Activated naive CD4-positive, alpha-beta T cell treated with anti-CD3 and anti-CD28 coated beads for 36 hours (primary cell): ENCODE measurements at regions not wholly inside any gene's neighbourhood (a gene's known extent, or its start where the extent isn't known, plus 50 kb on each side); places are given as distances from the start of the nearest gene placed in this dataset.

Experiments
- CTCF ChIA-PET: fragments of 350-600 bp; sonication (Branson Sonifier 250); formaldehyde crosslinking; loops from one replicate; lab custom pipeline; 2021; ENCODE audit warnings: antibody characterized with exemption; lab: Charles Lee
- DNase-seq: peaks from one replicate; pipeline ENCODE4 v3.0.0-alpha.2; 2020
- H3K27ac Mint-ChIP-seq: one replicate; pipeline ENCODE4 v1.8.0; 2021; ENCODE audit warnings: mild to moderate bottlenecking, mixed read lengths
- H3K27me3 Mint-ChIP-seq: one replicate; pipeline ENCODE4 v1.8.0; 2021; ENCODE audit warnings: low read depth, mixed read lengths
- H3K36me3 Mint-ChIP-seq: one replicate; pipeline ENCODE4 v1.8.0; 2021; ENCODE audit warnings: low read depth, mixed read lengths
- H3K4me1 Mint-ChIP-seq: one replicate; pipeline ENCODE4 v1.8.0; 2021; ENCODE audit warnings: low read depth, mixed read lengths
- H3K4me3 Mint-ChIP-seq: one replicate; pipeline ENCODE4 v1.8.0; 2021; ENCODE audit warnings: mild to moderate bottlenecking, moderate library complexity, mixed read lengths
- H3K9me3 Mint-ChIP-seq: one replicate; pipeline ENCODE4 v1.8.0; 2021; ENCODE audit warnings: mixed read lengths
- intact Hi-C: fragments of 100-400 bp; cut with micrococcal nuclease; formaldehyde crosslinking; loops from one replicate; pipeline ENCODE4 v1.15.1; 2023

DNA sequence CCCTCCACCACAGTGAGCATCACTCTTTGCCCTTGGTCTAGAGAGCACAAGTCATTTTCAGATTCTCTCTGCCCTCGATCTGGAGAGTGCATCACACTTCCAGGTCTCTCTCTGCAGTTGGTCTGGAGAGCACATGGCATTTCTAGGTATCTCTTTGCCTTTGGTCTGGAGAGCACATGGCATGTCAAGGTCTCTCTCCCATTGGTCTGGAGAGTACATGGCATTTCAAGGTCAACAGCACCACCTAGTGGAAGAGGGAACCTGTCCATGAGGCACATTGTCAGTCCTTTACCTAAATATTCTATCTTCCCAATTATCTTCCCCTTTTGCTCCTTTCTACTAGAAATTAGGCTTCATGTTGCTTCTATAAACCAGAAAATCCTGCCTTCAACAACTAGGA is 1139.4 kb downstream of the XPNPEP1 start:
- DNase-seq = peak; percentile 33
- H3K4me3 Mint-ChIP-seq = no peak overlapping the region
- intact Hi-C loops = no loop called here
- H3K27ac Mint-ChIP-seq = no peak overlapping the region
- no peaks in the 10 kb centered on the region for H3K36me3 Mint-ChIP-seq
- peaks cover 19% of the 10 kb centered on the region for H3K9me3 Mint-ChIP-seq
- no peaks in the 10 kb centered on the region for H3K27me3 Mint-ChIP-seq
- CTCF ChIA-PET = no interaction called here
- no peaks in the 10 kb centered on the region for H3K4me1 Mint-ChIP-seq

DNA sequence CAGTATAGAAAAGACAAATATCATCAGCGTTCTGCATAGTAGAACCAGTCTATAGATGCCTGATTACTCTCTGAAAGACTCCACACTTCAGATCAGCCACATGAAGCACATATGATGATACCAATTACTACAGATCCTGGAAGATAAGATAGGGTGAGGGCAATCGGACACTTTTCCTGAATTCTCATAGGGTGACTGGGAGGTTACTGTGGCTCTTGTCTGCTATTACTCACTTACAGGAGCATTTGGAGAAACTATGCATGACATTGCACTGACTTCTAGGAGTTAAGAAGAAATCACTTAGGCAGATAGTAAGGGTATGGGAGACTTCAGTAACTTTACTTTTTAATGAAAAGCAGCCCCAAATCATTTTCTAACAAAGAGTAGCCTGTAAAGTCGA is 1140.9 kb downstream of the XPNPEP1 start:
- Mint-ChIP-seq H3K9me3 (peaks cover 19% of the 10 kb centered on the region), H3K27me3 (no peaks in the 10 kb centered on the region), H3K27ac (no peak overlapping the region), H3K4me1 (no peaks in the 10 kb centered on the region), H3K4me3 (no peak overlapping the region), H3K36me3 (no peaks in the 10 kb centered on the region)
- CTCF ChIA-PET = no interaction called here
- intact Hi-C loops = no loop called here
- no peak for DNase-seq

DNA sequence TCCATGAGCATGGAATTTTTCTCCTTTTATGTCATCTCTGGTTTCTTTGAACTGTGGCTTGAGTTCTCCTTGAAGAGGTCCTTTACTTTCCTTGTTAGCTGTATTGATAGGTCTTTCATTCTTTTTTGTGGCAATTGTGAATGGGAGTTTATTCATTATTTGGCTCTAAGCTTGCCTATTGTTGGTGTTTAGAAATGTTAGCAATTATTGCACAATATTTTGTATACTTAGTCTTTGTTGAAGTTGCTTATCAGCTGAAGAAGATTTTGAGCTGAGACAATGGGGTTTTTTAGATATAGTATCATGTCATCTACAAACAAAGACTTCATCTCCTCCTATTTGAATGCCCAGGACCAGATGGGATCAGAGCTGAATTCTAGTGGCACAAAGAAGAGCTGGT is 1143.8 kb downstream of the XPNPEP1 start:
- Mint-ChIP-seq H3K4me1 (no peaks in the 10 kb centered on the region), H3K9me3 (peaks cover 10% of the 10 kb centered on the region), H3K36me3 (no peaks in the 10 kb centered on the region), H3K4me3 (no peak overlapping the region), H3K27me3 (no peaks in the 10 kb centered on the region), H3K27ac (no peak overlapping the region)
- DNase-seq = no peak
- CTCF ChIA-PET = no interaction called here
- intact Hi-C loops = no loop called here

DNA sequence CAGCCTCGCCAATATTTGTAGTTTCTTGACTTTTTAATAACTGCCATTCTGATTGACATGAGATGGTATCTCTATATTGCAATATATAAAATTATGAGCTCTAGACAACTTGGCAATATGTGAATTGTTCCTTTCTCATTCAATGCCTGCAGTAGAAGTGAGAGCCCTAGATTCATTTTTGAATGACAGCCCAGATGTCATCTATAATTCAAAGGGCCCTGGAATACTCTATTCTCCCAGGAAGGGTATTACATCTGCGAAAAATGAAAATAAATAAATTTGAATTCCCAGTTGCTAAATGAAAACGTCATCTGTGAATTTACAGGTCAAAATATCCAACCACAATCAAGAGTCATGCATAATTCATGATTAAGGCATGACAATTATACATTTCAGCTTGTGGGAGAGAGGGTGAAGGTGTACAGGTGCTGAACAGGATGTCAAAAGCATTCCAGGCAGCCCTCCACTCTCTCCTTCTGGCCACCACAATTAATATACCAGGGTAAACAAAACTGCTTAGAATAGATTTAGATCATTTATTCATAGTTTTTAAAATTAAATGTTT is 1147.3 kb downstream of the XPNPEP1 start:
- H3K27ac Mint-ChIP-seq = no peak overlapping the region
- DNase-seq = no peak
- no peak overlapping the region for H3K4me3 Mint-ChIP-seq
- no peaks in the 10 kb centered on the region for H3K36me3 Mint-ChIP-seq
- no peaks in the 10 kb centered on the region for H3K27me3 Mint-ChIP-seq
- intact Hi-C loops = no loop called here
- no peaks in the 10 kb centered on the region for H3K4me1 Mint-ChIP-seq
- H3K9me3 Mint-ChIP-seq = peaks cover 5% of the 10 kb centered on the region
- CTCF ChIA-PET = no interaction called here

DNA sequence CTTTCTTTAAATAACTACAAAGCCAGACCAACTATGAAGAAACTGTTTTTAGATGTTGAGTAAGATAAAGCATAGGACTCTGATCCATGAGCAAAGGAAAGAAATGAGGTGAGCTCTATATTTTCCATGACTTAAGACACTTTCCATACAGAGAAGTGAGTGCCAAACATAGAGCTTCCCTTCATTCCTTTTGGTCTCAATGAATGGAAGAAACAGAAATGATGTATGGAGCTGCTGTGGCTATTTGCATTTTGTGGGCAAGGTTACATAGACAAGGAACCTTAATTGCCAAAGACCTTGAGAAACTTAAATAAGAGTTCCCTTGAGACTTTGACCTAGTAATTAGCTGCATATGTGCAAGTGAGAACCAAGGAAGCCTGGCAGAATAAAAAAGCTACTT is 1152.2 kb downstream of the XPNPEP1 start:
- Mint-ChIP-seq H3K36me3 (no peaks in the 10 kb centered on the region), H3K4me3 (no peak overlapping the region), H3K27ac (no peak overlapping the region), H3K27me3 (no peaks in the 10 kb centered on the region), H3K9me3 (no peaks in the 10 kb centered on the region), H3K4me1 (no peaks in the 10 kb centered on the region)
- CTCF ChIA-PET = no interaction called here
- no peak for DNase-seq
- intact Hi-C loops = no loop called here

DNA sequence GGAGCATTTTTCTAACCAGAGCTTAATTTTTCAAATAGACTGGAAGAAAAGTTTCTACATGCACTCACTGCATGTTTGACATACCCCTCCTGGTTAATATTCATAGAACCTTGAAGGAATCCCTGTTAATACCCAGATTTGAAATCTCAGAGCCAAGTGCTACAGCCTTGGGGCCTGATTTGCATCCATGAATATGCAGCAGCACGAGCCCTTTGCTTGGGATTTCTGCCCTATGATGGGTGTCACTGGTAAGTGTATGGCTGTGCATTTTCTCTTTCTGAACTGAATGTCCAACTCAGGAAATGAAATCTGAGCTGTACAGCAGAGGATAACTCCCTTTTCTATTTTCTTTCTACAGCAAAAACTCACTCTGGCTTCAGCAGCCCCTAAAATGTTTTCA is 1157.5 kb downstream of the XPNPEP1 start:
- H3K27me3 Mint-ChIP-seq = no peaks in the 10 kb centered on the region
- intact Hi-C loops = no loop called here
- H3K4me1 Mint-ChIP-seq = no peaks in the 10 kb centered on the region
- H3K36me3 Mint-ChIP-seq = no peaks in the 10 kb centered on the region
- no peak for DNase-seq
- no peaks in the 10 kb centered on the region for H3K9me3 Mint-ChIP-seq
- no peak overlapping the region for H3K27ac Mint-ChIP-seq
- CTCF ChIA-PET = no interaction called here
- H3K4me3 Mint-ChIP-seq = no peak overlapping the region

DNA sequence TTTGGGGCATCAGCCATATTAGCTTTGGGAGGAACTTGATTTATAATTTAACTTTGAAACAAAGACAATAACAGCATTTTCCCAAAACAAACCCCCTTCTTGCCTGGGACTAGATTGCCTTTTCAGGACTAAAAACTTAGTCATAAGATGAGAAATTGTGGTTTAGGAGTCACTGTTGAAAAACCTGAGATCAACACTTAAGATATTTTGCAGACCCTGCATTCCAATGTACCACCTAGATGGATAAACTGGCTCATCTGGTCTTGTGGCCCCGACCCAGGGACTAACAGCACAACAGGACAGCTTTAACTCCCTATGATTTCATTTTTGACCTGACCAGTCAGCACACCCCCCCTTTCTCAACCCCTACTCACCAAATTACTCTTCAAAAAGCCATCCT is 1165.4 kb downstream of the XPNPEP1 start:
- Mint-ChIP-seq H3K4me3 (no peak overlapping the region), H3K4me1 (no peaks in the 10 kb centered on the region), H3K27ac (no peak overlapping the region), H3K36me3 (no peaks in the 10 kb centered on the region), H3K27me3 (no peaks in the 10 kb centered on the region), H3K9me3 (peaks cover 3% of the 10 kb centered on the region)
- no peak for DNase-seq
- intact Hi-C loops = no loop called here
- CTCF ChIA-PET = interaction anchor here (0.6 kb wide), 1 partner anchor 8 kb away, joined by 5 read pairs; no protein-coding TSS in a partner anchor

DNA sequence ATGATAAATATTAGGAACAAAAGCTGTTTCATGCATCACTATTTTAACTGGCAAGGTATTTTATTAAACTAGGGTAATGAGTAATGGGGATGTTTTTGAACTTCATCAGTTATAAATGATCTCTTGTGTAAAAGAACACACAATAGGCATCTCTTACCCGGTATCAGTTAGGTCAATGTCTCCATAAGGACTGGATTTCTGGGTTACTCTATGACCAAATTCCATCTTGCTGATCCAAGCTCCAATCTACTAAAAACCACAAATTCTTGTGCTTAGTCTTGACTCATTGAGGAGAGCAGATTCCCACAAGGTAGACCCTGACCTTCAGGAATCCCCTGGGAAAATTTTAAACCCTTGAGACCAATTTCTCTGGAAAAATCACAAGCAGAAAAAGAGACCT is 1167.7 kb downstream of the XPNPEP1 start:
- H3K27ac Mint-ChIP-seq = no peak overlapping the region

DNA sequence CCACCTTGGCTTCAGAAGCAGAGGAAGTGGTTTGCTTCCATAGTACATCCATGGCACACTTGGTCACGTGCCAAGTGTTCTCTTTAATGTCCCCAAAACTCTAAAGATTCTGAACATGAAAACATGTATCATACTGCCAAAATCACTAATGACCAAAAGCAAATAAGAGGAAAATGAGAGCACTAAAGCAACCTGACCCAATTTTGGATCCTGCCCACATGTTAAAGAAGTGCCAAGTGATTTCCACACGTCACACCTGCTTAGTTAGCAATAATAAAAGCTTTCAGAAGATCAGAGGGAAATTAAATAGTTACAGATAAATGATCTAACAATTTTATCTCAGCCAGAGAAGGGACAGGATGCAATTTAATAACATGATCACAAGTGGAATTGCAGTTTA is 1170.0 kb downstream of the XPNPEP1 start:
- intact Hi-C loops = no loop called here
- H3K27ac Mint-ChIP-seq = no peak overlapping the region

More for the DNA sequence above, 1167.7 kb downstream of the XPNPEP1 start:
- H3K36me3 Mint-ChIP-seq = no peaks in the 10 kb centered on the region
- H3K27me3 Mint-ChIP-seq = no peaks in the 10 kb centered on the region
- peaks cover 3% of the 10 kb centered on the region for H3K9me3 Mint-ChIP-seq
- intact Hi-C loops = no loop called here
- no peaks in the 10 kb centered on the region for H3K4me1 Mint-ChIP-seq
- no peak overlapping the region for H3K4me3 Mint-ChIP-seq
- DNase-seq = no peak
- CTCF ChIA-PET = no interaction called here

DNA sequence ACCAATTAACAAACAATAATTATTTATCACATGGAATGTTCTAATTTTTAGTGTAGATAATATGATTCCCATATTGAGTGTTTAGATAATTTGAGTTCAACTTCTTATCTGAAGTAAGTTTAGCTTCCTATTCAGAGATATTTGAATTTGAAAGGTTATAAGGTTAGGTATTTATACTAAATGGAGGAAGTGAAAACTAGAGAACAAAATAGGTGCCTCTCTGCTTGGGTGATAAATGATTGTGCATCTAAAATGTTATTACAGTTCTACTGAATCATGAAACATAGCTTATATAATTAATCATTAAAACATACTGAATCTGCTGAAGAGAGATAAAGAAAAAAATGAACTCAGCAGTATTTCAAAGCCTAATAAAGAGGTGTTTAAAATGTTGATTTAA is 1174.3 kb downstream of the XPNPEP1 start:
- peaks cover 3% of the 10 kb centered on the region for H3K9me3 Mint-ChIP-seq
- H3K36me3 Mint-ChIP-seq = no peaks in the 10 kb centered on the region
- DNase-seq = no peak
- H3K4me1 Mint-ChIP-seq = no peaks in the 10 kb centered on the region
- H3K4me3 Mint-ChIP-seq = no peak overlapping the region
- no peaks in the 10 kb centered on the region for H3K27me3 Mint-ChIP-seq
- no peak overlapping the region for H3K27ac Mint-ChIP-seq
- intact Hi-C loops = no loop called here
- CTCF ChIA-PET = no interaction called here

More for the DNA sequence above, 1170.0 kb downstream of the XPNPEP1 start:
- no peaks in the 10 kb centered on the region for H3K4me1 Mint-ChIP-seq
- no peaks in the 10 kb centered on the region for H3K36me3 Mint-ChIP-seq
- no peak overlapping the region for H3K4me3 Mint-ChIP-seq
- CTCF ChIA-PET = no interaction called here
- no peak for DNase-seq
- H3K27me3 Mint-ChIP-seq = no peaks in the 10 kb centered on the region
- H3K9me3 Mint-ChIP-seq = peaks cover 4% of the 10 kb centered on the region

DNA sequence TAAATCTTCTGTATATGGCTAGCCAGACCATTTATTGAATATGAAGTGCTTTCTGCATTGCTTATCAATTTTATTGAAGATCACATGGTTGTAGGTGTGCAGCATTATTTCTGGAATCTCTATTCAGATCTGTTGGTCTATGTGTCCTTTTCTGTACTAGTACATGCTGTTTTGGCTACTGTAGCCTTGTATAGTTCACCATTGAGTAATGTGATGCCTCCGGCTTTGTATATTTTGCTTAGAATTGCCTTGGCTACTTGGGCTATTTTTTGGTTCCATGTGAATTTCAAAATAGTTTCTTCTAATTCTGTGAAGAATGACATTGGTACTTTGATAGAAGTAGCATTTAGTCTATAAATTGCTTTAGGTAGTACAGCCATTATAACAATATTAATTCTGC is 1187.2 kb downstream of the XPNPEP1 start:
- Mint-ChIP-seq H3K4me1 (no peaks in the 10 kb centered on the region), H3K27ac (no peak overlapping the region), H3K9me3 (peaks cover 7% of the 10 kb centered on the region), H3K36me3 (no peaks in the 10 kb centered on the region), H3K4me3 (no peak overlapping the region), H3K27me3 (no peaks in the 10 kb centered on the region)
- DNase-seq = no peak
- CTCF ChIA-PET = no interaction called here
- intact Hi-C loops = no loop called here

DNA sequence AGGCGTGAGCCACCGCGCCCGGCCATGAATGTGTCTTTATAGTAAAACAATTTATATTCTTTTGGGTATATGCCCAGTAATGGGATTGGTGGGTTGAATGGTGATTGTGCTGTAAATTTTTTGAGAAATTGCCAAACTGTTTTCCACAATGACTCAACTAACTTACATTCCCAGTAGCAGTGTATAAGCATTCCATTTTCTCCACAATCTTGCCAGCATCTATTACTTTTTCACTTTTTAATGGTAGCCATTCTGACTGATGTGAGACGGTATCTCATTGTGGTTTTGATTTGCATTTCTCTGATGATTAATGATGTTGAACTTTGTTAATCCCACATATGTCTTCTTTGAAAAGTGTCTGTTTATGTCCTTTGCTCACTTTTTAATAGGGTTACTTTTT is 1187.9 kb downstream of the XPNPEP1 start:
- H3K27ac Mint-ChIP-seq = no peak overlapping the region
- no peaks in the 10 kb centered on the region for H3K27me3 Mint-ChIP-seq
- no peaks in the 10 kb centered on the region for H3K36me3 Mint-ChIP-seq
- CTCF ChIA-PET = no interaction called here
- no peaks in the 10 kb centered on the region for H3K4me1 Mint-ChIP-seq
- no peak for DNase-seq
- intact Hi-C loops = no loop called here
- no peak overlapping the region for H3K4me3 Mint-ChIP-seq
- H3K9me3 Mint-ChIP-seq = peaks cover 8% of the 10 kb centered on the region

DNA sequence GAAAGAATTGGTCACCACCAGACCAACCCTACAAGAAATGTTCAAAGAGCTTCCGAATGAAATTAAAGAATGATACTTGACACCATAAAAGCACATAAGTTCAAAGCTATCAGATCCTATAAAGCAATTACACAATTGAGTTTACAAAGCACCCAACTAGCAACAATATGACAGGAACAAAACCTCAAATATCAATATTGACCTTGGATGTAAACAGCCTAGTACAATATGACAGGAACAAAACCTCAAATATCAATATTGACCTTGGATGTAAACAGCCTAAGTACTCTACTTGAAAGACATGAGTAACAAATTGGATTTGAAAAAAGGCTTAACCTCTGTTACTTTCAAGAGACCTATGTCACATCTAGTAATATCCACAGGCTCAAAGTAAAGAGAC is 1201.4 kb downstream of the XPNPEP1 start:
- H3K9me3 Mint-ChIP-seq = peaks cover 12% of the 10 kb centered on the region
- no peaks in the 10 kb centered on the region for H3K4me1 Mint-ChIP-seq
- CTCF ChIA-PET = no interaction called here
- no peaks in the 10 kb centered on the region for H3K27me3 Mint-ChIP-seq
- intact Hi-C loops = no loop called here
- H3K27ac Mint-ChIP-seq = no peak overlapping the region
- no peak for DNase-seq
- H3K36me3 Mint-ChIP-seq = no peaks in the 10 kb centered on the region
- no peak overlapping the region for H3K4me3 Mint-ChIP-seq

DNA sequence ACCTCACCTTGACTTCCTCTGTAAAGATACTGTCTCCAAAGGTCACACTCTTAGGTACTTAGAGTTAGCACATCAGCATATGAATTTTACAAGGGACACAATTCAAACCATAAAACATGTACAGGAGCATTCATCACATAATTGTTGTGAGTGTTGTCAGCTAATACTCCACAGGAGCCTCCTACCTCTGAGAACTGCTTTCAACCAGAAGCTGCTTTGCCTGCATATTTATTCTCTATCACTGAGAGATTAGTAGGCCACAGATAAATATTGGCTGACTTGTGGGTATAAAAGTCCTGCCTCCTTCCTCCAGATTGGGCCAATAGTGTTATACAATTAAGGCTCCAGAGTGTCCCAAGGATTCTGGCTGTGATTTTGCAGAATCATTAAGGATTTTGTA is 1207.0 kb downstream of the XPNPEP1 start:
- Mint-ChIP-seq H3K27ac (no peak overlapping the region), H3K9me3 (peaks cover 22% of the 10 kb centered on the region), H3K4me1 (no peaks in the 10 kb centered on the region), H3K27me3 (no peaks in the 10 kb centered on the region), H3K36me3 (no peaks in the 10 kb centered on the region), H3K4me3 (no peak overlapping the region)
- DNase-seq = no peak
- CTCF ChIA-PET = no interaction called here
- intact Hi-C loops = no loop called here
